ENCODE measurements at regions not wholly inside any gene's neighbourhood (a gene's known extent, or its start where the extent isn't known, plus 50 kb on each side); places are given as distances from the start of the nearest gene placed in this dataset.
A peak's percentile ranks its signal among the peaks of the same experiment; 100 is the strongest.

DNA sequence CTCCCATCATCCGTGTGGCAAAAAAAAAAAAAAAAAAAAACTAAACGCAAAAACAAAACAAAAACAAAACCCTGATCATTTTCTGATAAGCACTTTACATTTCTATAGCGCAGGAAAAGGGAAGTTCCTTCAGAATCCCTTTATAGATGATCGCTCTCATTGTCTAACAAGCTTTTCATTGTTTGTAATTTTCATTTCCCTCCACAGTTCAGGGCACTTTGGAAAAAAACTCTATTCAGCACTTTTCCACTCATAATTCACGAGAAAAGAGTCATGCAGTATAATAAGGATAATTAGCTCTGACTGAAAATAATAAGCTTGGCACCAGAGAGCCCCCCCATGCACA, 89.4 kb upstream of the ATXN1 start:
- H3K9me3 ChIP-seq: no peaks in the 10 kb centered on the region
- no peak overlapping the region for H3K4me3 ChIP-seq
- no peaks in the 10 kb centered on the region for H3K36me3 ChIP-seq
- intact Hi-C loops (cut with DNase I; ENCODE audit: low total_unique reads) (loop anchor here (5.0 kb wide), 1 partner anchor 112 kb away; no protein-coding TSS in a partner anchor), in situ Hi-C loops (cut with MboI; ENCODE audit: low sequenced_read_pairs in 4 of 4) (no loop called here)
- TF ChIP-seq CTCF (IDR thresholded peaks at IDR 0.05 in 4 of 5, conservative IDR thresholded peaks at IDR 0.05 in 1 of 5) (no peak), POLR2A (IDR thresholded peaks at IDR 0.05) (no peak)
- no peak for DNase-seq
- H3K27me3 ChIP-seq: no peaks in the 10 kb centered on the region
- peaks cover 17 to 24% of the 10 kb centered on the region in 2 donors for H3K4me1 ChIP-seq
- no peak for ATAC-seq
- H3K27ac ChIP-seq: peak overlapping the region in 1 of 4 donors; percentile 84

DNA sequence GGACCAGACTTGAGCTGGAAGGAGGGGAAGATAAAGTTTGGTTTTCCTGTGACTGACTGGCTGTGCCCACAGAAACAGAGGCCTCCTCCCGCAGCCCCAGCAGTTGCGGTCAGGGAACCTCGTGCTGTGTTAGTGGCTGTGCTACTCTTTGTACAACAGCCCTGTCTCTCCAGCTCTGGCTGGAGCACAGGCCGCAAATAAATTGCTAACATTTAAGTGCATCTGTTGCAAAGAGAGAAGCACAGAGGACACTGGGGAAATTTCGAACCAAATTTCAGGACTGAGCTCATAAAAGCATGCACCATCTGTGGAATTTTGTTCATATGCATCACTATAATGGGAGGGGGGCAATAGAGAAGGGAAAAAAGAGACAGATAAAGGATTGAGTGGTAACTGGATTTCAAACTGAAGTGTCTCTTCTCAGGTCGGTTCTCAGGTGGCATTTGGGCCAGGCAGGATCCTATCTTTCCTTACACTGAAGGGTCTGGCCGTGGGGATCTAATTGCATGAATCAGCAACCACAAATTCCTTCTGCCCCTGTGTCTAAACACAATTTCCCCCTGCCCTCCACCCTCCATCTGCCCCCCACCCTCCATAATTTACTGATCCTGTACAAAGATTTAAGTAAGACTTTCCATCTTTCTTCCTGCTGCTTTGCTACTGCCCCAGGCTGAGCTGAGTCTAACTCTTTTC, 88.9 kb upstream of the ATXN1 start:
- in situ Hi-C loops (cut with MboI; ENCODE audit: low sequenced_read_pairs in 4 of 4): no loop called here
- no peak for TF ChIP-seq CTCF (IDR thresholded peaks at IDR 0.05 in 4 of 5, conservative IDR thresholded peaks at IDR 0.05 in 1 of 5)
- no peak for TF ChIP-seq POLR2A (IDR thresholded peaks at IDR 0.05)
- ATAC-seq: peak; percentile 75 to 77
- Histone ChIP-seq H3K4me1 (peaks cover 17 to 24% of the 10 kb centered on the region in 2 donors), H3K4me3 (peak overlapping the region; percentile 0 to 34 (median 17)), H3K27ac (peak overlapping the region; percentile 71 to 84 (median 77)), H3K27me3 (no peaks in the 10 kb centered on the region), H3K36me3 (no peaks in the 10 kb centered on the region), H3K9me3 (no peaks in the 10 kb centered on the region)
- peak; percentile 35 to 59 for DNase-seq
- intact Hi-C loops (cut with DNase I; ENCODE audit: low total_unique reads): loop anchor here (5.0 kb wide), 3 partner anchors 48 to 458 kb away; no protein-coding TSS in a partner anchor

DNA sequence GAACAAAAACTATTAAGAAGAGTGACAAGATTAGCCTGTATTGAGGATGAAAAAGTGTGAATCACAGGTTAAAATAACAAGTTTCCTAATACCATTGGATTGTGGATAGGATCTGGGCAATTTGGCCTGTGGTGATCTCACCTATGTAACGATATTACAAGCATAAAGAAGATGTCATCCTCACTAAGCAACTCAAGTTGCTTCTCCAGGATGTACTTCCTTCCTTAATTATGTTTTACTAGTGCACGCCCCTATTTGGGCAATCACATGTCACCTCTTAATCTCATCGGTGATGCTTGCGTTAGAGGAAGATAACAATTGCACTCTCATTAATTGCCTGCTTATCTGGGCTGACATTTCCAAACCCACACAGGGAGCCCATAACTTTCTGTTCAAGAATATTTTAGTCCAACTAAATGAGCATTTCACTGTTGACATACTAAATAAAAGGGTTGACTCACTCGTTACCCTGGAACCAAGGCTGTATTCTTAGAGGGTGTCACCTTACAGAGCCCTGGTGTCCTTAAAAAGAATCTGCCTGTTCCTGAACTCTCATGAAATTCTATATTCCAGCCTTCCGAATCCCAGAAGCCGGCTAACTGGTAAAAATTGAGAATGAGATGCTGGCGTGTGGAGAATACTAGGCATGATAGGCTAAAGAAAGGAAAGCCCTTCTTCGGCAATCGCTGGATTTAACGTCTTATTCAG, 88.2 kb upstream of the ATXN1 start:
- ATAC-seq: peak; percentile 99
- in situ Hi-C loops (cut with MboI; ENCODE audit: low sequenced_read_pairs in 4 of 4): no loop called here
- no peaks in the 10 kb centered on the region for H3K9me3 ChIP-seq

DNA sequence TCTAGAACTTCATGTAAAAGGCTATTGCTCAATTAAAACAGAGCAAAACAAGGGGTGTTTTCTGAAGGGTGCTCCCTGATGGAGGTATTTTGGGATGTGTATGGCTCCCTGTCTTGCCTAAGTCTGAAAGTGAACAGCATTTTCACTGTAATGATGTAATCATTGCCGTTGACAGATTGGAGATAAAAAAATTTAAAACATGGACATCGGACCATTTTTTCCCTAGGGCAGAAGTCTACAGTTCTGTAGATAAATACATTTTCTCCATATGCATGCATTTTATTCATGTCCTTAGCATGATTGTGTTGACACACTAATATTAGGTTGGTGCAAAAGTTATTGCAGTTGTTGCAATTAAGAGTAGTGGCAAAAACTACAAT, 85.1 kb upstream of the ATXN1 start:
- intact Hi-C loops (cut with DNase I; ENCODE audit: low total_unique reads) (loop anchor here (5.0 kb wide), 2 partner anchors 44 to 454 kb away; no protein-coding TSS in a partner anchor), in situ Hi-C loops (cut with MboI; ENCODE audit: low sequenced_read_pairs in 4 of 4) (no loop called here)
- TF ChIP-seq POLR2A (IDR thresholded peaks at IDR 0.05): no peak
- no peaks in the 10 kb centered on the region for H3K36me3 ChIP-seq
- H3K4me3 ChIP-seq: no peak overlapping the region
- peaks cover 17 to 24% of the 10 kb centered on the region in 2 donors for H3K4me1 ChIP-seq
- H3K9me3 ChIP-seq: no peaks in the 10 kb centered on the region
- ATAC-seq (no peak), DNase-seq (no peak)
- H3K27ac ChIP-seq: no peak overlapping the region
- no peaks in the 10 kb centered on the region for H3K27me3 ChIP-seq

More for the DNA sequence above, 88.2 kb upstream of the ATXN1 start:
- H3K36me3 ChIP-seq: no peaks in the 10 kb centered on the region
- DNase-seq: peak; percentile 18 to 25
- TF ChIP-seq CTCF (IDR thresholded peaks at IDR 0.05 in 4 of 5, conservative IDR thresholded peaks at IDR 0.05 in 1 of 5): no peak
- intact Hi-C loops (cut with DNase I; ENCODE audit: low total_unique reads): loop anchor here (5.0 kb wide), 2 partner anchors 47 to 457 kb away; no protein-coding TSS in a partner anchor
- peak overlapping the region; percentile 0 to 34 (median 17) for H3K4me3 ChIP-seq
- H3K4me1 ChIP-seq: peaks cover 17 to 24% of the 10 kb centered on the region in 2 donors
- peak overlapping the region; percentile 71 to 84 (median 77) for H3K27ac ChIP-seq
- H3K27me3 ChIP-seq: no peaks in the 10 kb centered on the region

DNA sequence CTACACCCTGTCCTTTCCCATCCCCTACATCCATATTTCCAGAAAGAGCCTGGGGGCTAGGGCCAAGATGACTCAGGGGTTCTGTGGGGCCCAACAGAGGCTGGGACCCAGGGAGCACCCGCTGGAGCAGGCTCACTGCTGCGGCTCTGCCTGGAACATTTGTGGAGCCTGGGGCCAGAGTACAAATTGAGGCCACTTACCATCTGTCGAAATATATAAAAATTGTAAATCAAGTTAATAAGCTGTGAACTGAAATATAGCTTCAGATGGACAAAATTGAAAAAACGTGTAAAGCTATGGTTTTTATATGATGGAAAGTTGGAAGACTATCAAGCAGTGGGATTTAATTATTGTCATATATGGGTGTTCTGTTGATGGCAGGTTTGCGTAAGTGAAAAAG, 82.9 kb upstream of the ATXN1 start:
- Histone ChIP-seq H3K9me3 (no peaks in the 10 kb centered on the region), H3K27ac (no peak overlapping the region), H3K27me3 (no peaks in the 10 kb centered on the region), H3K4me3 (no peak overlapping the region), H3K36me3 (no peaks in the 10 kb centered on the region), H3K4me1 (peaks cover 6 to 8% of the 10 kb centered on the region in 2 donors)
- TF ChIP-seq CTCF (IDR thresholded peaks at IDR 0.05 in 4 of 5, conservative IDR thresholded peaks at IDR 0.05 in 1 of 5) (no peak), POLR2A (IDR thresholded peaks at IDR 0.05) (no peak)
- in situ Hi-C loops (cut with MboI; ENCODE audit: low sequenced_read_pairs in 4 of 4) (no loop called here), intact Hi-C loops (cut with DNase I; ENCODE audit: low total_unique reads) (no loop called here)
- ATAC-seq (no peak), DNase-seq (no peak)
